ENCODE measurements at regions not wholly inside any gene's neighbourhood (a gene's known extent, or its start where the extent isn't known, plus 50 kb on each side); places are given as distances from the start of the nearest gene placed in this dataset.
"Not testable (repeated sequence)": the region's sequence is repeated elsewhere in the genome, so short reads cannot be mapped to it uniquely, and the experiment has no call there.

GRCh38 chr7:85376589-85376988 is 189.7 kb upstream of the SEMA3D start:
- Mint-ChIP-seq H3K27me3 (ENCODE audit: low read depth) (no peaks in the 10 kb centered on the region), H3K4me1 (ENCODE audit: low read depth) (no peaks in the 10 kb centered on the region), H3K4me3 (no peak overlapping the region), H3K27ac (no peak overlapping the region), H3K9me3 (ENCODE audit: insufficient read depth) (no peaks in the 10 kb centered on the region), H3K36me3 (ENCODE audit: low read depth) (no peaks in the 10 kb centered on the region)
- ATAC-seq: no peak
- POLR2A ChIA-PET: no interaction called here
- no peak for DNase-seq
- CTCF ChIA-PET: no interaction called here

- H3K9me3 Mint-ChIP-seq (ENCODE audit: insufficient read depth): no peaks in the 10 kb centered on the region
- ChIA-PET CTCF (no interaction called here), POLR2A (no interaction called here)
Measured at GRCh38 chr7:85356916-85357315, 170.1 kb upstream of the SEMA3D start.

GRCh38 chr7:85343484-85343883 is 156.6 kb upstream of the SEMA3D start:
- ChIA-PET POLR2A (no interaction called here), CTCF (no interaction called here)
- no peaks in the 10 kb centered on the region for H3K4me1 Mint-ChIP-seq (ENCODE audit: low read depth)
- no peaks in the 10 kb centered on the region for H3K9me3 Mint-ChIP-seq (ENCODE audit: insufficient read depth)
- ATAC-seq (no peak), DNase-seq (no peak)
- no peaks in the 10 kb centered on the region for H3K27me3 Mint-ChIP-seq (ENCODE audit: low read depth)
- no peak overlapping the region for H3K27ac Mint-ChIP-seq
- H3K4me3 Mint-ChIP-seq: no peak overlapping the region
- no peaks in the 10 kb centered on the region for H3K36me3 Mint-ChIP-seq (ENCODE audit: low read depth)

More at GRCh38 chr7:85356916-85357315, 170.1 kb upstream of the SEMA3D start:
- Mint-ChIP-seq H3K27ac (no peak overlapping the region), H3K27me3 (ENCODE audit: low read depth) (no peaks in the 10 kb centered on the region), H3K4me3 (no peak overlapping the region), H3K36me3 (ENCODE audit: low read depth) (no peaks in the 10 kb centered on the region), H3K4me1 (ENCODE audit: low read depth) (no peaks in the 10 kb centered on the region)
- DNase-seq (no peak), ATAC-seq (no peak)

GRCh38 chr7:85342781-85343180 is 155.9 kb upstream of the SEMA3D start:
- ATAC-seq (no peak), DNase-seq (no peak)
- Mint-ChIP-seq H3K4me1 (ENCODE audit: low read depth) (no peaks in the 10 kb centered on the region), H3K9me3 (ENCODE audit: insufficient read depth) (no peaks in the 10 kb centered on the region), H3K4me3 (no peak overlapping the region), H3K27me3 (ENCODE audit: low read depth) (no peaks in the 10 kb centered on the region), H3K36me3 (ENCODE audit: low read depth) (no peaks in the 10 kb centered on the region), H3K27ac (no peak overlapping the region)
- ChIA-PET CTCF (no interaction called here), POLR2A (interaction anchor here (0.6 kb wide), 1 partner anchor 819 kb away, joined by 3 read pairs; no protein-coding TSS in a partner anchor)

GRCh38 chr7:85341973-85342372 is 155.1 kb upstream of the SEMA3D start:
- Mint-ChIP-seq H3K27me3 (ENCODE audit: low read depth) (no peaks in the 10 kb centered on the region), H3K9me3 (ENCODE audit: insufficient read depth) (no peaks in the 10 kb centered on the region), H3K36me3 (ENCODE audit: low read depth) (no peaks in the 10 kb centered on the region), H3K4me3 (no peak overlapping the region), H3K4me1 (ENCODE audit: low read depth) (no peaks in the 10 kb centered on the region), H3K27ac (no peak overlapping the region)
- ChIA-PET POLR2A (no interaction called here), CTCF (interaction anchor here (0.7 kb wide), 1 partner anchor 167 kb away, joined by 3 read pairs; no protein-coding TSS in a partner anchor)
- ATAC-seq: no peak
- DNase-seq: no peak

GRCh38 chr7:85341121-85341520 is 154.3 kb upstream of the SEMA3D start:
- POLR2A ChIA-PET: no interaction called here
- H3K27me3 Mint-ChIP-seq (ENCODE audit: low read depth): no peaks in the 10 kb centered on the region
- CTCF ChIA-PET: no interaction called here
- H3K4me1 Mint-ChIP-seq (ENCODE audit: low read depth): no peaks in the 10 kb centered on the region
- H3K4me3 Mint-ChIP-seq: no peak overlapping the region
- DNase-seq (no peak), ATAC-seq (no peak)
- H3K9me3 Mint-ChIP-seq (ENCODE audit: insufficient read depth): no peaks in the 10 kb centered on the region
- no peak overlapping the region for H3K27ac Mint-ChIP-seq
- no peaks in the 10 kb centered on the region for H3K36me3 Mint-ChIP-seq (ENCODE audit: low read depth)

GRCh38 chr7:85336086-85336485 is 149.2 kb upstream of the SEMA3D start:
- POLR2A ChIA-PET: no interaction called here
- Mint-ChIP-seq H3K36me3 (ENCODE audit: low read depth) (no peaks in the 10 kb centered on the region), H3K27ac (no peak overlapping the region), H3K4me3 (no peak overlapping the region), H3K27me3 (ENCODE audit: low read depth) (no peaks in the 10 kb centered on the region), H3K4me1 (ENCODE audit: low read depth) (no peaks in the 10 kb centered on the region), H3K9me3 (ENCODE audit: insufficient read depth) (peaks cover 4% of the 10 kb centered on the region)
- DNase-seq (no peak), ATAC-seq (no peak)
- CTCF ChIA-PET: no interaction called here

GRCh38 chr7:85335113-85335512 is 148.3 kb upstream of the SEMA3D start:
- POLR2A ChIA-PET; DNase-seq; ATAC-seq; H3K27ac Mint-ChIP-seq; H3K27me3 Mint-ChIP-seq (ENCODE audit: low read depth); CTCF ChIA-PET; H3K4me3 Mint-ChIP-seq; H3K4me1 Mint-ChIP-seq (ENCODE audit: low read depth); H3K36me3 Mint-ChIP-seq (ENCODE audit: low read depth); H3K9me3 Mint-ChIP-seq (ENCODE audit: insufficient read depth): not testable (repeated sequence)

GRCh38 chr7:85328456-85328998 is 141.7 kb upstream of the SEMA3D start:
- H3K27ac Mint-ChIP-seq: no peak overlapping the region
- no peak overlapping the region for H3K4me3 Mint-ChIP-seq
- H3K9me3 Mint-ChIP-seq (ENCODE audit: insufficient read depth): no peaks in the 10 kb centered on the region
- ChIA-PET POLR2A (no interaction called here), CTCF (no interaction called here)
- ATAC-seq (no peak), DNase-seq (no peak)
- H3K27me3 Mint-ChIP-seq (ENCODE audit: low read depth): no peaks in the 10 kb centered on the region
- no peaks in the 10 kb centered on the region for H3K4me1 Mint-ChIP-seq (ENCODE audit: low read depth)
- no peaks in the 10 kb centered on the region for H3K36me3 Mint-ChIP-seq (ENCODE audit: low read depth)

- Mint-ChIP-seq H3K9me3 (ENCODE audit: insufficient read depth) (peaks cover 7% of the 10 kb centered on the region), H3K4me3 (no peak overlapping the region), H3K27ac (no peak overlapping the region), H3K27me3 (ENCODE audit: low read depth) (no peaks in the 10 kb centered on the region), H3K4me1 (ENCODE audit: low read depth) (no peaks in the 10 kb centered on the region), H3K36me3 (ENCODE audit: low read depth) (no peaks in the 10 kb centered on the region)
- POLR2A ChIA-PET: no interaction called here
- DNase-seq (no peak), ATAC-seq (no peak)
- CTCF ChIA-PET: no interaction called here
Measured at GRCh38 chr7:85324145-85324799, 137.4 kb upstream of the SEMA3D start.

- ATAC-seq: no peak
- ChIA-PET CTCF (no interaction called here), POLR2A (no interaction called here)
- peaks cover 7% of the 10 kb centered on the region for H3K9me3 Mint-ChIP-seq (ENCODE audit: insufficient read depth)
- DNase-seq: no peak
- no peaks in the 10 kb centered on the region for H3K36me3 Mint-ChIP-seq (ENCODE audit: low read depth)
- no peak overlapping the region for H3K27ac Mint-ChIP-seq
- no peaks in the 10 kb centered on the region for H3K4me1 Mint-ChIP-seq (ENCODE audit: low read depth)
- no peak overlapping the region for H3K4me3 Mint-ChIP-seq
- H3K27me3 Mint-ChIP-seq (ENCODE audit: low read depth): no peaks in the 10 kb centered on the region
Measured at GRCh38 chr7:85322252-85322651, 135.4 kb upstream of the SEMA3D start.

- Mint-ChIP-seq H3K9me3 (ENCODE audit: insufficient read depth) (peaks cover 7% of the 10 kb centered on the region), H3K27me3 (ENCODE audit: low read depth) (no peaks in the 10 kb centered on the region), H3K36me3 (ENCODE audit: low read depth) (no peaks in the 10 kb centered on the region), H3K4me1 (ENCODE audit: low read depth) (no peaks in the 10 kb centered on the region), H3K4me3 (no peak overlapping the region), H3K27ac (no peak overlapping the region)
- DNase-seq (no peak), ATAC-seq (no peak)
- ChIA-PET POLR2A (no interaction called here), CTCF (no interaction called here)
Measured at GRCh38 chr7:85320699-85321476, 134.0 kb upstream of the SEMA3D start.

Data from activated CD8-positive, alpha-beta T cell treated with anti-CD3 and anti-CD28 coated beads, Interleukin-2, amount 10 ng/mL, durations not matched to agents 7 days and 5 days (primary cell).